HG03460 (cell line): ENCODE measurements at regions not wholly inside any gene's neighbourhood (a gene's known extent, or its start where the extent isn't known, plus 50 kb on each side); places are given as distances from the start of the nearest gene placed in this dataset.

Experiments used
- ATAC-seq: cut with Tn5 transposase; IDR thresholded peaks from one replicate; pipeline ENCODE4 v1.9.1; 2021; ENCODE audit not compliant: unreplicated experiment

DNA sequence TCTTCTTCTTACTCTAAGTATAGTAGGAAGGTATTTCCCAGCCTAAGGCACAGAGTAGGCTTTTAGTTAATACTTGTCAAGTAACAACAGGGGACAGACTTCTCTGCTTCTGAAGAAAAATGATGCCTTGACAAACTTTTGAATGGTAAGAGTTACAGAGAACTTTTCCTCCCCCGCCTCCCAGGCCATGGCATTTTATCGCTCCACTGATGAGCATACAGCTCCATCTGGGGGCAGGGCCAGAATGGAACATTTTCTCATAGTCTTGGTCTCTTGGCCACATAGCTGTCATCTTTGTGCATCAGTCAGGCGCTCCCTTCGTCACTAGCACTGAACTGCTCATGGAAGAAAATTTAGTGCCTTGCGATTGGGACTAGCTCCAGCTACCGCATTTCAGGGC lies 1066.8 kb upstream of the CITED2 start:
- ATAC-seq = no peak

DNA sequence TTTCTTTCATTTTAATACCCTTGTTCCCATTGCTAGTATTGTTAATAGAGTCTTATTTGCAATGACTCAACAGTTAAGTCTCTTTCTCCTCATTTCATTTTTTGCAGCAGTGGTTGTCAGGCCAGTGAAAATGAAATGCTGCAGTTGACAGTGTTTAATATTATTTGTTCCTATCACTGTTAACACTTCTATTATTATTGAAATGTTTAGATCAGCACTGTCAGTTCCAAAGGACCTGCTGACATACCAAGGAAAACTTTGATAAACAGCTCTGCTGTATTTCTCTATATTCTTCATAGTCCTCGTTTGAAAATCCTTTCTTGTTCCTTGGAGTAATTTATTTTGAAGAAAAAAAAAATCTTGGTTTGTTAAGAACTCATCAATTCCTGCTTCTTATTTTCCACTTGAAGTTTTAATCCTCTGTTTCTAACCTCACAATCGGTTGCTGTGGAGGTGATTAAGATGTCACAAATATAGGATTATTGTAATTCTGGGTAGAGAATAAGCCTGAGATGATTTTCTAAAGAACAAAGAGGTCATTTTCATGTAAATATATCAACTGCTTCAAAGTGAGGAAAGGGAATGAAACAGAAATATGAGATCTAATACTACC lies 1065.9 kb upstream of the CITED2 start:
- ATAC-seq = no peak

GRCh38 chr6:140438346-140438735 lies 1063.9 kb upstream of the CITED2 start:
- no peak for ATAC-seq

GRCh38 chr6:140437619-140438345 lies 1063.3 kb upstream of the CITED2 start:
- no peak for ATAC-seq

DNA sequence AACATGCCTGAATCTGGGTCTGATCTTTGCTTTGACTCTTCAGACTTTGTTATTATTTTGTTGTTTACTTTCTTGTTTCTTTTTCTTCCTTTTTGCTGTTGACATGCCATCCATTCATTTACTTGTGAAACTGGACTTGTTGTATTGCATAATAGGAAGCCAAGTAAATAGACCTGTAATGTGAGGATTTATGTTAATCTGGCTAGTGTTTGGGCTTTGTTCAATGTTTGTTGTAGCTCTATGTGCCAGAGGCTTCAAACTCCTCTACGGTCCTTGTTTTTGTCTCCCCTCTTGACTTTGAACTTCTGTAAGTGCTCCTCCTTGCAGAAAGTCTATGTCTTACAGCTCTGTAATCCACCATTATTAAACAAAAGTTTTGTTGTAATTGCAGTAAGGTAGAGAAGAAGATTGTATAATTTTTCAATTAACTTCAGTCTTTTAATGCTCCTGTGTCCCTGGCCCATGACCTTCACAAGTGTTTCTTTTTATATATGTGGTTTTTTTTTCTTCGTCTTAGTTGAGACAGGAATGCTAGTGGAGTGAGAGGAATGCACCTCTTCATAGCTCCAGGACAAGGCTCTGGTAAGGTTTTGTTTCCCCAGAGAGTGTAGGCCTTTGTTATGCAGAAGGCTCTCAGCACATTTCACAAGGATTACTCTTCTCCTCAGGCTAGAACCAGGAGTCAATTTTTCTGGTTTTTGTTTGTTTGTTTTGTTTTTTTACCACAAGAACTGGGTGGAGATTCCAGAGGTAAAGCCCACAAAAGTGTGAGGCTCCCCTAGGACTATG lies 1061.8 kb upstream of the CITED2 start:
- ATAC-seq = no peak

DNA sequence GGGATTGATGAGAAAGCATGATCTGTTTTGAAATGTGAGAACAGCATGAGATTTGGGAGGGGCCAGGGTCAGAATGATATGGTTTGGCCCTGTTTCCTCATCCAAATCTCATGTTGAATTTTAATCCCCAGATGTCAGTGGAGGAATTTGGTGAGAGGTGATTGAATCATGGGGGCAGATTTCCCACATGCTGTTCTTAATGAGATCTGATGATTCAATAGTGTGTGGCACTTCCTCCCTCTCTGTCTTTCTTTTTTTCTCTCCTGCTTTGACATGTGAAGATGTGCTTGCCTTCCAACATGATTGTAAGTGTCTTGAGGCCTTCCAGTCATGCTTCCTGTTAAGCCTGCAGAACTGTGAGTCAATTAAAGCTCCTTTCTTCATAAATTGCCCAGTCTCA lies 1060.3 kb upstream of the CITED2 start:
- no peak for ATAC-seq

DNA sequence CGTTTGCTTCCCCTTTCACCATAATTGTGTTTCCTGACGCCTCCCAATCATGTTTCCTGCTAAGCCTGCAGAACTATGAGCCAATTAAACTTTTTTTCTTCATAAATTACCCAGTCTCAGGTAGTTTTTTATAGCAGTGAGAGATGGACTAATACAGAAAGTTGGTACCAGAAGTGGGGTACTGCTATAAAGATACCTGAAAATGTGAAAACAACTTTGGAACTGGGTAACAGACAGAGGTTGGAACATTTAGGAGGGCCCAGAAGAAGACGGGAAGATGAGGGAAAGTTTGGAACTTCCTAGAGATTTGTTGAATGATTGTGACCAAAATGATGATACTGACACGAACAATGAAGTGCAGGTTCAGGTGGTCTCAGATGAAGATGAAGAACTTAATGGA lies 1058.6 kb upstream of the CITED2 start:
- ATAC-seq = no peak

- no peak for ATAC-seq
Measured at GRCh38 chr6:140427842-140428241, 1053.4 kb upstream of the CITED2 start.

DNA sequence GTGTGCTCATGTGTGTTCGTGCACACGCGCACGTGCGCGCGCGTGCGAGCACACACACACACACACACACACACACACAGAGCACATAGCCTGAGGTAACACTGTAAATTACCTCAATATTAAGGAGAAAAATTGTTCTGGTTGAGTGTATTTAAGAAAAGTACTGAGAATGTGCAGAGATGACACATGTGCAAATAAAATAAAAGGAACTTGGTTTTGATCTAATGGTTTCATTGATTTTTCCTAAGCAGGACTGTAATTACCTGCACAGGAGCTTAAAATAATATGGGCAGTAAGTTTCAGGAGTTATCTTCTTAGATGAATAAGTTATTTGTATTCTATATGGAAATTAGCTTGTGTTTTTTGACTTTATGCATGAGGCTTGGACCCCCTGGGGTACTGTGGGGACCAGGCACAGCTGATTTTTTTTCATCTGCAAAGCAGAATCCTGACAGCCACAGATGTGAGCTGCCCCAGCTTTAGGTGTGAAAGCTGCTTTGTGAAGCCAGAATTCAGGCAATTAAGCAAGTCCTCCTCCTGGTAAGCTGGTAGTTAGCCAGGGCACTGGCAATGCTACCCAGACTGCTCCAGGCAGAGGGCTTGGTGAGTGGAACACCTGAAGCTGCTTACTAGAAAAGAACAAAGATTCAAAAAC lies 1040.6 kb upstream of the CITED2 start:
- no peak for ATAC-seq

DNA sequence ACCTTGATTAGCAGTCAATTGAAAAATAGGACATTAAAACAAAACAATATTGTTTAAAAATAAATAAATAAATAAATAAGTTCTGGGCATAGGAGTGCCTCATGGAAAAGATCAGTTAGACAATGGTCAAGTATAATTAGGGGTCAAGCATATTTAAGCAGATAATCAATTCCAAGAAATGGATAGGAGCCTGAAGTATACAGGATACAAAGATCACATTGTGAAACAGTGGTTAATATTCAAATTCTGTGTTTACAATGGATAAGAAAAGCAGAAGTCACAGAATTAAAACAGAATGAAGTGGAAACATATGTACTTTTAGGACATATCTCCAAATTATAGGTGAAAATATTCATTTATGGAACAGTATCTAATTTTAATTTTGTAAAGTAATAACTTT lies 1028.6 kb upstream of the CITED2 start:
- ATAC-seq = no peak

DNA sequence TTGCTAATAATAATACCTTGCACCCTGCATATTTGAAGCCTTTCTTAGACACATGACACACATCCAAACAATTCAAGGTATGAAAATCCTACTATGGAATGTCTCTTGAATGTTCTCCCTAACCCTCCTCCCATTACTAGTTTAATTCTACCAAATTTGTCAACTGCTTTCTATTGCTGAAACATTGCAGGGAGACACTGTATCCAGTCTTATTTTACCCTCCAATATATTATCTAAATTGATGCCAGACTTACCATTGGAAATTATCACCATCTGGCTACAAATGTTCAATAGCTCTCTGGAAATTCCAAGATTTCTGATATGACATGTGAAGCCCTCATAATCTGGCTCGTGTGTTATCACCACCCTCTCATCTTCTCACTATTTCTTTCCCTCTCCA lies 1027.3 kb upstream of the CITED2 start:
- ATAC-seq = no peak

DNA sequence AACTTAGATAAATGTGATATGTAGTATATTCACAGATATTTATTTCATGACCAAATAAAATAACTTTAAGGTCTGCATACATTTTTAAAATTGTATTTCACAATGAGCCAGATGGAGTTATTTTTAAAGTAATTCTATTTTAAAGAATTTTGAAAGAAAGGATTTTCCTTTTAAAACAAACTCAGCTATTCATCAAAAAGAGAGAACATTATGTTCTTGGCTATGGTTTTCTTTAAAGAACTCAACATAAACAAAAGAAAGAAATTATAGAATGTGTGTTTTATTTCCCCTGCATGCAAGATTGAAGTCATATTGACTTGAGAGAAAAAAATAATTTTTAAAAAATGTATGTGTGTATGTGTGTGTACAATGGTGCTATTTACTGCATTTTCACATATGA lies 1023.6 kb upstream of the CITED2 start:
- no peak for ATAC-seq

DNA sequence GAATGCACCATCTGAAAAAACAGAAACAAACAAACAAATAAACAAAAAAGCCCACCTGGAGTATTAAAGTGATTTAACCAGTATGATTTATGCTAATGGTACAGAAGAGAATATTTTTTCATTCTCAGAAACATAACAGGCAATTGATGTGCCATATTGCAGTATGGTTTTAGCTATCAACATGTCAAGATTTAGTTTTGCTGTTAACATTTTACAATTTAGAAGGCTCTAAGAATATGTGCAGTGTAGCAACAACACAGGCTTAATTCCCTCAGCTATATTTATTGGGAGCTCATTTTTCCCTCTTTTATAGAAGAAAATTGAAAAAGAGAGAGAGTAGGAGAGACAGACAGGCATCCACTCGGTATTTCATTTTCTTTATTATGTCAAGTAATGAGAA lies 1022.7 kb upstream of the CITED2 start:
- ATAC-seq = no peak

DNA sequence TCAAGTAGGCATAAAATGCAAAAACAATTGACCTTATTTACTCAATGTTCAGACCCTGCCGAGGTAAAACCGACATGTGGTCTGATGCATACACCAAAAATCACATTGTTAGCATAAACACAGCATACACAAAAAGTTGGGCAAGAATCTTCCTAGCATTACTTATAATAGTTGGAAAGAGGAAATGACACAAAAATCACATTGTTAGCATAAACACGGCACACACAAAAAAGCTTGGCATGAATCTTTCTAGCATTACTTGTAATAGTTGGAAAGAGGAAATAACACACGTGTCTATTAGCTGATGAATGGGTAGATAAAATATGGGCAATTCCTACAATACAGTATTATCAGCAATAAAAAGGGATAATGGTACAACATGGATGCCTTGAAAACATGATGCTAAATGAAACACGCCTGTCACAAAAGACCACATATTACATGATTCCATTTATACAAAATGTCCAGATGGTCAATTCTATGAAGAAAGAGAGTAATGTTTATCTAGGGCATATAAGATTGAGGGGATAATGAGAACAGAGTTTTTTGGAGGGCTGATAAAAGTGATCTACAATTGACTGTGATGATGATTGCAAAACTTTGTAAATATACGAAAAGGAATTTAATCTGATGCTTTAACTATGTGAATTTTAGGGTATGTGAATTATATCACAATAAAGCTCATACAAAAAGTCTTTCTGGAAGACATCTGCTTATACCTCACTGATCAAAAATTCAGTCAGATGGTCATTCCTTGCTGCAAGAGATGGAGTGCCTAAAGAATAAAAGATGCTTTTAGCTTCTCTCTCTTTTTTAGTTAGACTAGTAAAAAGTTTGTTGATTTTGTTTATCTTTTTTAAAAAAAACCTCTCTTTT lies 1019.5 kb upstream of the CITED2 start:
- no peak for ATAC-seq

DNA sequence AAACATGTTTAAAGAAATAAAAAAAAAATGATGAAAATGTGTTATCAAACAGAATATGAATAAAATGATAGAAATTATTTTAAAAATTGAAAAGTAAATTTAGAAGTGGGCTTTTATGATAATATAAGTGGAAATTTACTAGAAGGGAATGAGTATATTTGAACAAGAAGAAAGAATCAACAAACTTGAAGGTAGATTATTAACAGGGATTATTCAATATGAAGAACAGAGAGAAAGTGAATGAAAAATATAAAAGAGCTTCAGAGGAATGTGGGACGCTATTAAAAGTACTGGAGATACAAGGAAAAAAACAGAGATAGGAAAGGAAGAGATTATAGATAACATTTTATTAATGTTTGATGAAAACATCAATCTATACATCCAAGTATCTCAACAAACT lies 1014.4 kb upstream of the CITED2 start:
- ATAC-seq = no peak

- no peak for ATAC-seq
Measured at GRCh38 chr6:140388192-140388802, 1013.8 kb upstream of the CITED2 start.

- no peak for ATAC-seq
Measured at GRCh38 chr6:140385679-140386078, 1011.2 kb upstream of the CITED2 start.

DNA sequence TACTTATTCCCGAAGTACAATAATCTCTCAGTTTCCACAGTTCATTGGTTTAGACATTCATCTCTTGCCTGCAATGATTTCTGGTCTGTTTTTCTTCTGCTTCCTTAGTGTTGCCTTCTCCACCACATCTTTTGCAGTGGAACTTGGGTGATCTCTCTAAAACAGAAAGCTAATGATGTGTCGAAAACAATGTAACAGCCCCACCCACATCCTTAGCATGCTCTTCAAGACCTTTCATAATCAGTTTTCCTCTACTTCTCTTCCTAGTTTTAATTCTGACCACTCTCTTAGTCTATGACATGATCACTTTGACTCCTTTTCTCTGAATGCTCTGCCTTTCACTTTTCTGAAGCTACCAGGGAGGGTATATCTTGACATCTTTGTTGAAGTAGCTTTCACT lies 1007.9 kb upstream of the CITED2 start:
- no peak for ATAC-seq

DNA sequence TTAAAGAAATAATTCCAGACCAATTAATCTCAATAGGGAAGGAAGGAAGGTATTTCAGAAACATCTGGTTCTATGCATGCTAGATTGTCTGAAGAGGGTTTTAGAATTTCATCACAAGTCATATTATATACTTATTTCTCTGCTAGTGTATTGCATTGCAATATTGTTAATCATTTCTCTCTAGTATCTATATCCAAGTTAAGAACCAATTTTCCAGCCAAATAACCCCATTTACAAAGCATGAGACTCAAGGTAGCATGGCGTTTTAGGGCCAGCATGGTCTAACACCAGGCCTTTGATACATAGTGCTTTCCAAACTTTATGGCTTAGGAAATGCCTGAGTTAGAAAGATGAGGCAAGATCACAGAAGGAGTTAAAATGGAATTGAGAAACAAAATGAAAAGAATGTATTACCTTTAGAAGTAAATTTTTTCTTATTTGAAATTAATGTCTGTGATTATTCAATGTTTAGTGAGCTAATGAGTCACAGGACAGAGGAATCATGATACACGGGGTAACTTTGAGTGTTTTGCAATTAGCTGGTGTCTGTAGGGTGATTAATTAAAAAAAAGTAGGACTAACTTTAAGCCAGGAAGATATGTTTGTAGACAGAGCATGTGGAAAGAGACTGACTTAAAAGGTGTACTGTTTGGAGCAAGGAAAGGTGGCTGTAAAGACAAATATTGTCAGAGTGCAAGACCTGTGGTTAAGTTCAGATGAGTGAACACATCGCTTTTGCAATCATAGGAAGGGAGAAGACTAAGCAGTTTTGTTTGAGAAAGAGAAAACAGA lies 1006.2 kb upstream of the CITED2 start:
- ATAC-seq = no peak

- ATAC-seq = no peak
Measured at GRCh38 chr6:140379919-140380318, 1005.5 kb upstream of the CITED2 start.
